Stimulated activated CD4-positive, alpha-beta T cell treated with anti-CD3 and anti-CD28 coated beads, Interleukin-2, amount 100 ng/mL, for 24 hours (primary cell): ENCODE measurements at regions not wholly inside any gene's neighbourhood (a gene's known extent, or its start where the extent isn't known, plus 50 kb on each side); places are given as distances from the start of the nearest gene placed in this dataset.
"Not testable (repeated sequence)": the region's sequence is repeated elsewhere in the genome, so short reads cannot be mapped to it uniquely, and the experiment has no call there.

ENCODE experiments used
- DNase-seq, 2 donors: peaks; one replicate each; pipeline ENCODE4 v3.0.0-alpha.2; 2020

- no peak for DNase-seq
Observed at GRCh38 chr9:21708856-21709255, 93.6 kb upstream of the MTAP start.

- DNase-seq = peak; percentile 74 to 82
Observed at GRCh38 chr9:21709464-21710058, 92.9 kb upstream of the MTAP start.

GRCh38 chr9:21710548-21711191 lies 91.8 kb upstream of the MTAP start:
- DNase-seq = no peak

DNA sequence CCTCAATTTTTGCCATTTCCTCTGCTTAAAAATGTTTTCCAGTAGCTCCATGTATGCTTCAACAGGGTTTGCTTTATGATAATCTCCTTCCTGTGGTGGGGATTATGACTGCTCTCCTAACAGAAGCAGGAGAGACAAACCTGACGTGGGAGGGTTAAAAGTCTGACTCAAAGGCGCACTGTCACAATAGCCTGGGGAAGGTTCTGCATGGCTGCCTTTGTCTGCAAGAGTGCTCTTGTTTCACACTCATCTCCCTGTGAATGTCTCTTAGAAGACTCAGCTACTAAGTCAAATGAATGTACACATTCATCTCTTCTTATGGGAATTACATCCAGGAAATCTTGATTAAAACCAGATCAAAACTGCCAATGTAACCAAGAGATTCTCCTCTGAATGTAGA lies 90.9 kb upstream of the MTAP start:
- DNase-seq = no peak

- no peak for DNase-seq
Observed at GRCh38 chr9:21715408-21715807, 87.0 kb upstream of the MTAP start.

DNA sequence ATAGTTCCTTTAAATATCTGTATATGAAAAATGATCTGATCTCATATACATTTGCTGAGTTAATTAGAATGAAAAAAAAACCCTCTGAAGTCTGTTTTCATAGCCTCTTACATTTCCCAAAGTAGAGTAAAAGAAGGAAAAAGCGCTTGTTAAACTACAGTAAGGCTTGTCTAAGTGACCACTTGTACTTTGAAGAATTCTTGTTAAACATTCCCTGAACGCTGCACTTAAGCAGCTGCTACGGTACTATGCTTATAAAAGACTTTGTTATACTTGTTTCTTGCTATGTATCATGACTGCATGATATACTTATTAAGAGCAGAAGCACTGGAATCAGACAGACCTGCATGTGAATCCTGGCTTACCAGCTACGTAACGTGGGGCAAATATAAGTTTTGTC lies 81.7 kb upstream of the MTAP start:
- DNase-seq = no peak

DNA sequence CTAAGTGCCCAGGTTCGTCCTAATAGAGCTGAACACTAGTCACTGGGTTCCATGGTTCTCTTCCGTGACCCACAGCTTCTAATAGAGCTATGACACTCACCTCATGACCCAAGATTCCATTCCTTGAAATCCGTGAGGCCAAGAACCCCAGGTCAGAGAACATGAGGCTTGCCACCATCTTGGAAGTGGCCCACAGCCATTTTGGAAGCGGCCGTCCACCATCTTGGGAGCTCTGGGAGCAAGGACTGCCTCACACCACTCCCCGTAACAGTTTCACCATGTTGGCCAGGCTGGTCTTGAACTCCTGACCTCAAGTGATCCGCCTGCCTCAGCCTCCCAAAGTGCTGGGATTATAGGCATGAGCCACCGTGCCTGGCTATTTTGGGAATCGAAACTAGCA lies 75.0 kb upstream of the MTAP start:
- DNase-seq = not testable (repeated sequence)

- DNase-seq = no peak
Observed at GRCh38 chr9:21728781-21729180, 73.7 kb upstream of the MTAP start.

DNA sequence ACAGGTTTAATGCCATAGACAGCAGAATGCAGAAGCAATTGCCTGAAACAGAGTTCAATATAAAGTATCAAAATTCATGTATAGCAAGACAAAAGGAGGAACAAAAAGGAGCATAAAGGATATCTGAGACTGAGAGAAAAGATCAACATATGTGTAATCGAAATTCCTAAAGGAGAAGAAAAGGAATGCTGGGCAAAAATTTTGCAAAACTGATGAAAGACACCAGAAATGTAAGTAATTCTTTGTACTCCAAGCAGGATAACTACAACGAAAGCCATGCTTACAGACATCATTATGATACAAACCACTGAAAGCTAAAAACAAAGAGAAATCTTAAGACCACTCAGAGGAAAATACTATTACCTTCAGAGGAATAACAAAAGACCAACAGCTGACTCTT lies 72.8 kb upstream of the MTAP start:
- DNase-seq = no peak

DNA sequence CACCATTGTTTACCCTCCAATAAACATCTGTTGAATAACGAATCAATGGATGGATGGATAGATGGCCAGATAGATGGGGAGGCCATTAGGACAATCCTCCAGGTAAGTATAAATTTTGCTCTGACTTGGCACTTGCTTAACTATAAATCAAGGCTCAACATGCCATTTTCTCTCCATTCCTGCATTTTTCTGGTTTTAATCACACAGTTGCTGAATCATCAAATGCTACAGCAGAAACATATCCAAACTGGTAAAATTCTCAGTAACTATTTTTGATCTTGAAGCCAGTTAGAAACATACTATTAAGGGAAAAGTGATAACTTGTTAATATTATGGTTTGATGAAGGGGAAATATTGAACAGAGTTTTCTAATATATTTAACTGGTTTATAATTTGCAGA lies 71.5 kb upstream of the MTAP start:
- DNase-seq = no peak

DNA sequence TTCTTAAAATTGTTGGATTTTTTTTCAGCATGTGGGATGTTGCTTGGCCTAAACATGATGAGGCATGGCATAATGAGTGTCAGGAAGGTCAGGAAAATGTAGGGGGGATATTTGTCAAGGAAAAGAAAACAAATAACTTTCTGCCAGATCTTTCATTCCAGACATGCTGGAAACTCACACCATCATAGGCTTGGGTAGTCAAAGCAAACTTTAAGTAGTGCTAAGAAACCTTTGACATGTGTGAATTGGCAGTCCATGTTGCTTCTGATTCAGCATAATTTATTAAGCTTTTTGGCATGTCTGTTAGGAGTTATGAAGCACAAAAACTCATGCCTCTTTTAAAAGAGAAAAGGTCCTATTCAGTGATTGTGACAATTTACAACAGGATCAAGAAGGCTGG lies 61.3 kb upstream of the MTAP start:
- DNase-seq = no peak

GRCh38 chr9:21744320-21744719 lies 58.1 kb upstream of the MTAP start:
- DNase-seq = no peak

DNA sequence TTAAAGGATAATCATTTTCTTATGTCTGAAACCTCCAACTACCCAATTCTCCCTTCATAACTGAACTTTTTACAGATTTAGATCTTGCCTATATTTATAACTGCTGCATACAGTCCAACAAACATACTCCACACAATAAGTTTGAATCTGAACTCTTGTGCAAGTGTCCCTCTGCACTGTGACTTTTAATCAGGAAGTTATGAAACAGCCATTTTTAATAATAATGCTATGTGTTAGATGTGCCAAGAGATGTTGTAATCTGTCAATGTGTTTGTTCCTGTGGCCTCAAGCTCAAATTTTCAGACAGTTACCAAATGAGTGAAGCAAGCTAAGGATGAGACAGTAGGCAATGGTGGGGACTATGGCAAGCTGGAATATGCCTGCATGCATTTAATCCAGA lies 57.6 kb upstream of the MTAP start:
- DNase-seq = no peak

GRCh38 chr9:21746550-21746949 lies 55.9 kb upstream of the MTAP start:
- no peak for DNase-seq

- no peak for DNase-seq
Observed at GRCh38 chr9:21747175-21747574, 55.3 kb upstream of the MTAP start.

GRCh38 chr9:21750021-21750735 lies 52.3 kb upstream of the MTAP start:
- DNase-seq = no peak

DNA sequence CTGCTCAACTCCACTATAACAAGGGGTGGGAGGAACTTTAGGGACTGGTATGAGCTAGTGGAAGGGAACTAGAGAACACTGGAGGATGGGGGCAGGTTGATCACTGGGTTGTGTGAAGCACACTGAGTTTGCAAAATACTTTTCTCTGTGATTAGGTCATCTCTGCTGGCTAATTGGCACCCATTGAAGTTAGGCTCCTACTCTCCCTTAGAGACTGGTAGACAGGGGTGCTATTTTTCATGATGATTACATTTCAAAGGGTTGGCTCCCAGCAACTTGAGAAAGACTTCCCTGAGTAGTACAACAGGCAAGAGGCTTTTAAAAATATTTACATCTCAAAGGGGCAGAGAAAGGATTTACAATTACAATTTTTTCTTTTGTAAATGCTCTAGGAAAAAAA lies 50.4 kb upstream of the MTAP start:
- no peak for DNase-seq
